ENCODE measurements at regions not wholly inside any gene's neighbourhood (a gene's known extent, or its start where the extent isn't known, plus 50 kb on each side); places are given as distances from the start of the nearest gene placed in this dataset.

GRCh38 chr11:19328586-19329311, 88.0 kb upstream of the E2F8 start:
- TF ChIP-seq, protein P1, sequence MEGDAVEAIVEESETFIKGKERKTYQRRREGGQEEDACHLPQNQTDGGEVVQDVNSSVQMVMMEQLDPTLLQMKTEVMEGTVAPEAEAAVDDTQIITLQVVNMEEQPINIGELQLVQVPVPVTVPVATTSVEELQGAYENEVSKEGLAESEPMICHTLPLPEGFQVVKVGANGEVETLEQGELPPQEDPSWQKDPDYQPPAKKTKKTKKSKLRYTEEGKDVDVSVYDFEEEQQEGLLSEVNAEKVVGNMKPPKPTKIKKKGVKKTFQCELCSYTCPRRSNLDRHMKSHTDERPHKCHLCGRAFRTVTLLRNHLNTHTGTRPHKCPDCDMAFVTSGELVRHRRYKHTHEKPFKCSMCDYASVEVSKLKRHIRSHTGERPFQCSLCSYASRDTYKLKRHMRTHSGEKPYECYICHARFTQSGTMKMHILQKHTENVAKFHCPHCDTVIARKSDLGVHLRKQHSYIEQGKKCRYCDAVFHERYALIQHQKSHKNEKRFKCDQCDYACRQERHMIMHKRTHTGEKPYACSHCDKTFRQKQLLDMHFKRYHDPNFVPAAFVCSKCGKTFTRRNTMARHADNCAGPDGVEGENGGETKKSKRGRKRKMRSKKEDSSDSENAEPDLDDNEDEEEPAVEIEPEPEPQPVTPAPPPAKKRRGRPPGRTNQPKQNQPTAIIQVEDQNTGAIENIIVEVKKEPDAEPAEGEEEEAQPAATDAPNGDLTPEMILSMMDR (IDR thresholded peaks at IDR 0.05), result no peak
- TF ChIP-seq POLR2A (IDR thresholded peaks at IDR 0.05), result no peak
